ENCODE measurements at regions not wholly inside any gene's neighbourhood (a gene's known extent, or its start where the extent isn't known, plus 50 kb on each side); places are given as distances from the start of the nearest gene placed in this dataset.

DNA sequence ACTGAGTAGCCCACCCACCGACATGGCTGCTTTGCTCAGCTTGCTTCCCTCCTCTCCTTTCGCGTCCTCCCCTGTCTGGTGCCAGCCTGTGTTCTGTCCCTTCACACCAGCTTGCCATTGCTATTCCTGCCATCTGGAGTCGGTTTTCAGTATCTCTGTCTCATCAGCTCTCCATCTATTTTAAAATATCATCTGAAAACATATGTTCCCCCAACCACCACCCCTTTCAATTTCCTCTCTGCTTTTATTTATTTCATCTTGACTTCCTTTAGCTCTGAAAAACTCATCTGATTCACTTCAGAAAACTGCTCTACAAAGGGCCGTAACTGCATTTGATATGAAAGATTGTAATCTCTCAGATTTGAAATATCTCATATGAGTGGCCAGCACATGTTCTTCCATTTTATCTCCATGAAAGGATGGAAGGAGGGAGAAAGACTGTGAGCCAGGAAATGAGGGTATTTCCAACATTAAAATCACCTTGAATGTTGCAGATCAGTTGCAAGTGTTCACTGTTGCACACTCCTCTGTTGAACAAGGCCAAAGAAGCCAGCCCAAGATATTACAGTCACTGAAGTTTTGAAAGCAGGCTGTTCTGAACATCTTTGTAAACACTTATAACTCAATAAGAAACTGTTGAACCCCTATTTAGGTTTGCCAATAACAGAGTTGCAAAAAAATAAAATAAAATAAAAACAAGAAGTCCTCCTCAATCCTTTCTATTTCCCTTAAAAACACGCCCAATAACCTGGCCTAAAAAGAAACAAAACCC lies 202.4 kb upstream of the NEBL start:
- TF ChIP-seq CTCF (IDR thresholded peaks at IDR 0.05; ENCODE audit: borderline replicate concordance, extremely low read depth, low read length, poor library complexity, severe bottlenecking) (no peak), EZH2 (IDR thresholded peaks at IDR 0.05; ENCODE audit: borderline replicate concordance, low read depth, low read length, severe bottlenecking) (no peak)

Measured in DND-41 (cell line).